Keratinocyte (primary cell): ENCODE measurements at regions not wholly inside any gene's neighbourhood (a gene's known extent, or its start where the extent isn't known, plus 50 kb on each side); places are given as distances from the start of the nearest gene placed in this dataset.

Source experiments
- DNase-seq: peaks from one replicate; pipeline ENCODE4 v3.0.0-alpha.2; 2011; ENCODE audit warnings: low read depth, missing footprints, low spot score
- FAIRE-seq: peaks from 2 replicates; lab custom pipeline; 2011; peaks lifted over from hg19 to GRCh38; lab: Jason Lieb, UNC
- H2AFZ ChIP-seq: 2 replicates; pipeline ENCODE4 v1.6.0; 2012; ENCODE audit warnings: low read length, control low read depth, inconsistent platforms; ENCODE audit not compliant: control insufficient read depth
- H3K27ac ChIP-seq: 2 replicates; pipeline ENCODE4 v1.5.1; 2011; ENCODE audit warnings: low read length; ENCODE audit not compliant: control insufficient read depth, insufficient read depth
- H3K27me3 ChIP-seq: 3 replicates; pipeline ENCODE4 v1.6.0; 2011; ENCODE audit warnings: low read length; ENCODE audit not compliant: control insufficient read depth, insufficient read depth; ENCODE audit errors: extremely low read depth
- H3K36me3 ChIP-seq, 2 experiments: 2 replicates in 1 of 2; 3 replicates in 1 of 2; pipeline ENCODE4 v1.5.1; 2011; ENCODE audit warnings: low read length in 2 of 2, mild to moderate bottlenecking in 1 of 2; ENCODE audit not compliant: control insufficient read depth in 2 of 2, insufficient read depth in 2 of 2; ENCODE audit errors: extremely low read depth in 1 of 2
- H3K4me1 ChIP-seq: 3 replicates; pipeline ENCODE4 v1.5.1; 2011; ENCODE audit warnings: low read length; ENCODE audit not compliant: control insufficient read depth, insufficient read depth; ENCODE audit errors: extremely low read depth
- H3K4me2 ChIP-seq: 3 replicates; pipeline ENCODE4 v1.6.0; 2011; ENCODE audit warnings: low read depth, low read length; ENCODE audit not compliant: control insufficient read depth, insufficient read depth; ENCODE audit errors: extremely low read depth
- H3K4me3 ChIP-seq, 3 experiments: fragments of 200-600 bp in 1 of 3; sonication (generic) in 1 of 3; 2 replicates in 2 of 3; 3 replicates in 1 of 3; pipeline ENCODE4 v1.5.1; 2011 to 2016; ENCODE audit warnings: low read length in 3 of 3, mild to moderate bottlenecking in 3 of 3, control low read depth in 2 of 3, inconsistent platforms in 1 of 3, low read depth in 1 of 3, mixed read lengths in 1 of 3, mixed run types in 1 of 3, moderate library complexity in 1 of 3; ENCODE audit not compliant: control insufficient read depth in 2 of 3, insufficient read depth in 2 of 3; ENCODE audit errors: extremely low read depth in 1 of 3
- H3K79me2 ChIP-seq: 2 replicates; pipeline ENCODE4 v1.6.0; 2012; ENCODE audit warnings: low read length; ENCODE audit not compliant: control insufficient read depth, insufficient read depth
- H3K9ac ChIP-seq: 3 replicates; pipeline ENCODE4 v1.6.0; 2011; ENCODE audit warnings: low read length; ENCODE audit not compliant: control insufficient read depth, insufficient read depth; ENCODE audit errors: extremely low read depth
- H3K9me1 ChIP-seq: 3 replicates; pipeline ENCODE4 v1.6.0; 2011; ENCODE audit warnings: low read length; ENCODE audit not compliant: control insufficient read depth, insufficient read depth; ENCODE audit errors: extremely low read depth
- H3K9me3 ChIP-seq: 2 replicates; pipeline ENCODE4 v1.5.1; 2012; ENCODE audit warnings: low read depth, low read length; ENCODE audit not compliant: control insufficient read depth
- H4K20me1 ChIP-seq: 3 replicates; pipeline ENCODE4 v1.6.0; 2011; ENCODE audit warnings: low read length; ENCODE audit not compliant: control insufficient read depth, insufficient read depth; ENCODE audit errors: extremely low read depth
- CTCF ChIP-seq, 3 experiments: IDR thresholded peaks in 1 of 3; conservative IDR thresholded peaks in 1 of 3; optimal IDR thresholded peaks in 1 of 3; 2 replicates in 2 of 3; 3 replicates in 1 of 3; pipeline versions ENCODE3 to v1.5.1; 2011; ENCODE audit warnings: low read length in 3 of 3, mild to moderate bottlenecking in 3 of 3, moderate library complexity in 2 of 3, control low read depth in 1 of 3, inconsistent platforms in 1 of 3; ENCODE audit not compliant: insufficient read depth in 2 of 3; ENCODE audit errors: extremely low read depth in 1 of 3
- EZH2 ChIP-seq: IDR thresholded peaks from one replicate; pipeline ENCODE4 v1.6.1; 2012; ENCODE audit warnings: inconsistent platforms, mild to moderate bottlenecking, low read length, moderate library complexity
- dilution Hi-C: fragments of 300-500 bp; cut with MboI; formaldehyde crosslinking; loops from one replicate; pipeline ENCODE4 v1.7.0; 2020; ENCODE audit warnings: low sequenced_read_pairs; ENCODE audit not compliant: extremely low pct_ligation_motif_present

GRCh38 chr6:169048865-169049205 is 204.8 kb downstream of the THBS2 start:
- no peak overlapping the region for H3K9ac ChIP-seq
- H3K9me1 ChIP-seq: no peaks in the 10 kb centered on the region
- no peak for FAIRE-seq
- TF ChIP-seq EZH2 (no peak), CTCF (optimal IDR thresholded peaks at IDR 0.05 in 1 of 3, IDR thresholded peaks at IDR 0.05 in 1 of 3, conservative IDR thresholded peaks at IDR 0.05 in 1 of 3; ENCODE audit: extremely low read depth in 1 of 3, insufficient read depth in 2 of 3, low read length in 3 of 3) (no peak)
- no peak overlapping the region for H3K4me3 ChIP-seq
- H3K27ac ChIP-seq: no peak overlapping the region
- H3K4me2 ChIP-seq: no peak overlapping the region
- H2AFZ ChIP-seq: no peak overlapping the region
- H4K20me1 ChIP-seq: no peaks in the 10 kb centered on the region
- H3K9me3 ChIP-seq: no peaks in the 10 kb centered on the region
- H3K4me1 ChIP-seq: no peaks in the 10 kb centered on the region
- H3K79me2 ChIP-seq: no peaks in the 10 kb centered on the region
- dilution Hi-C loops: no loop called here
- no peaks in the 10 kb centered on the region for H3K27me3 ChIP-seq
- no peak for DNase-seq
- no peaks in the 10 kb centered on the region for H3K36me3 ChIP-seq

- dilution Hi-C loops: no loop called here
- H3K79me2 ChIP-seq: no peaks in the 10 kb centered on the region
- H3K36me3 ChIP-seq: no peaks in the 10 kb centered on the region
- H3K4me3 ChIP-seq: no peak overlapping the region
- H3K4me2 ChIP-seq: no peak overlapping the region
- no peaks in the 10 kb centered on the region for H4K20me1 ChIP-seq
- no peaks in the 10 kb centered on the region for H3K4me1 ChIP-seq
- FAIRE-seq (no peak), DNase-seq (no peak)
- no peaks in the 10 kb centered on the region for H3K9me3 ChIP-seq
- H3K9me1 ChIP-seq: no peaks in the 10 kb centered on the region
- H3K27ac ChIP-seq: no peak overlapping the region
- TF ChIP-seq CTCF (optimal IDR thresholded peaks at IDR 0.05 in 1 of 3, IDR thresholded peaks at IDR 0.05 in 1 of 3, conservative IDR thresholded peaks at IDR 0.05 in 1 of 3; ENCODE audit: extremely low read depth in 1 of 3, insufficient read depth in 2 of 3, low read length in 3 of 3): no peak
- TF ChIP-seq EZH2: no peak
- no peak overlapping the region for H2AFZ ChIP-seq
- no peak overlapping the region for H3K9ac ChIP-seq
- peaks cover 5% of the 10 kb centered on the region for H3K27me3 ChIP-seq
Observed at GRCh38 chr6:169048185-169048864, 205.3 kb downstream of the THBS2 start.
